ENCODE measurements at regions not wholly inside any gene's neighbourhood (a gene's known extent, or its start where the extent isn't known, plus 50 kb on each side); places are given as distances from the start of the nearest gene placed in this dataset.

DNA sequence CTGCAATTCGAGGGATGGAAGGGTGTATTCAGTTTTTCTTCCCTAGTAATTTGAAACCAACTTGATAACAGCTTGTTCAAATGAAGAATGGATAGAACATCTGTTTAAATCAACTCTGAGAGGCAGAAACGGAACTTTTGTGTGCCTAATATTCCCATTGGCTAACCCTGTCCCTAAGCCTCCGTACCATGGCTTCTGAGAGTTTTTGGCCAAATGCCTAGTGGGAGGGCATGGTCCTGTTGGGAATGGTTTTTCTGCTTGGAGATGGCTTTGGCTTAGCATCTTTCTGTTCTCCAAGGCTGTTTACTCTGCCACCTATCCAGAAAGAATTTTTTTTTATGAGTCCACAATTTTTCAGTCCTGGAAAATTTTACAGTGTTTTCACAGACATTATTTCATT, 126.7 kb upstream of the MLIP start:
- H3K9me1 ChIP-seq (ENCODE audit: insufficient read depth, low read length) = peaks cover 6% of the 10 kb centered on the region
- WGBS, 2 experiments (ENCODE audit: extremely low coverage in 2 of 2, insufficient read length in 1 of 2) = no CpG with 5 or more reads among the region's 3 CpGs
- no peak overlapping the region for H3K4me3 ChIP-seq (ENCODE audit: insufficient read depth, low read depth, low read length)
- H4K20me1 ChIP-seq (ENCODE audit: insufficient read depth, low read length) = no peaks in the 10 kb centered on the region
- H3K9ac ChIP-seq (ENCODE audit: low read depth, low read length) = no peak overlapping the region
- no peak for DNase-seq
- TF ChIP-seq MAZ (IDR thresholded peaks at IDR 0.05; ENCODE audit: borderline replicate concordance, low read depth, low read length) (no peak), RCOR1 (IDR thresholded peaks at IDR 0.05; ENCODE audit: insufficient replicate concordance, low read length) (no peak), CHD1 (IDR thresholded peaks at IDR 0.05; ENCODE audit: low read depth, low read length) (no peak), CEBPB (IDR thresholded peaks at IDR 0.05; ENCODE audit: low read depth, low read length) (no peak), CTCF (conservative IDR thresholded peaks at IDR 0.05; ENCODE audit: low read depth, low read length) (no peak), NFE2L2 (IDR thresholded peaks at IDR 0.05; ENCODE audit: low read depth, low read length) (no peak), POLR2A (IDR thresholded peaks at IDR 0.05; ENCODE audit: low read depth, low read length) (no peak), USF2 (IDR thresholded peaks at IDR 0.05; ENCODE audit: low read depth, low read length) (no peak), ELK1 (IDR thresholded peaks at IDR 0.05; ENCODE audit: borderline replicate concordance, low read depth, low read length) (no peak), BHLHE40 (IDR thresholded peaks at IDR 0.05; ENCODE audit: low read depth, low read length) (no peak), SMC3 (IDR thresholded peaks at IDR 0.05; ENCODE audit: low read depth, low read length) (no peak), RAD21 (IDR thresholded peaks at IDR 0.05; ENCODE audit: low read length) (no peak), MXI1 (IDR thresholded peaks at IDR 0.05; ENCODE audit: borderline replicate concordance, low read depth, low read length) (no peak), MAFK (IDR thresholded peaks at IDR 0.05; ENCODE audit: low read depth, low read length) (no peak)
- no TSS peak for BruUV-seq (replicated peaks)
- peak overlapping the region; percentile 55; the same call in 1 of the 2 replicates for H4K5ac ChIP-seq (ENCODE audit: low read depth, low read length)
- peak overlapping the region; percentile 52; the same call in 1 of the 2 replicates for H3K4me2 ChIP-seq (ENCODE audit: low read depth, low read length)
- H2BK20ac ChIP-seq (ENCODE audit: low read depth, low read length) = peak overlapping the region; percentile 94; the same call in 1 of the 2 replicates
- dilution Hi-C loops (cut with HindIII; ENCODE audit: low sequenced_read_pairs, unreplicated experiment) (no loop called here), intact Hi-C loops (cut with micrococcal nuclease) (loop anchor here (5.0 to 10.0 kb wide), 3 partner anchors 640 to 1460 kb away; no protein-coding TSS in a partner anchor), in situ Hi-C loops (cut with MboI; ENCODE audit: low sequenced_read_pairs) (loop anchor here (5.0 to 25.0 kb wide), 4 partner anchors 728 to 1258 kb away; no protein-coding TSS in a partner anchor)
- POLR2A ChIA-PET (ENCODE audit: unreplicated experiment) = no interaction called here
- peak overlapping the region; percentile 75 for H4K91ac ChIP-seq (ENCODE audit: insufficient read depth, low read depth, low read length)
- peak overlapping the region; percentile 88 for H3K4ac ChIP-seq (ENCODE audit: low read depth, low read length)
- no peaks in the 10 kb centered on the region for H3K9me3 ChIP-seq (ENCODE audit: control insufficient read depth, insufficient read depth, low read length)
- peak; percentile 18; the same call in 1 of the 2 replicates for ATAC-seq (ENCODE audit: low read depth)
- H3K14ac ChIP-seq (replicated peaks; ENCODE audit: low read depth, low read length) = peak overlapping the region; percentile 83
- peak overlapping the region; percentile 54; the same call in 2 of the 3 replicates for H2BK15ac ChIP-seq (ENCODE audit: low read depth, low read length)
- no peak overlapping the region for H2AK9ac ChIP-seq (replicated peaks; ENCODE audit: low read depth, low read length, poor library complexity)
- no peak overlapping the region; the same call in 1 of the 2 replicates for H3K56ac ChIP-seq (ENCODE audit: extremely low read depth, insufficient read depth, low read length)
- no peak overlapping the region for H3K27ac ChIP-seq (ENCODE audit: insufficient read depth, low read length)
- peaks cover 7% of the 10 kb centered on the region for H3K4me1 ChIP-seq (ENCODE audit: control insufficient read depth, insufficient read depth, low read length)
- no peaks in the 10 kb centered on the region for H3K27me3 ChIP-seq (ENCODE audit: control insufficient read depth, insufficient read depth, low read length)
- CTCF ChIA-PET = interaction anchor here (1.4 kb wide), 1 partner anchor 282 kb away, joined by 4 read pairs; no protein-coding TSS in a partner anchor
- H4K8ac ChIP-seq (ENCODE audit: low read depth in 2 of 2, low read length in 2 of 2) = peak overlapping the region; percentile 6 to 73; a peak in 1 of 4 replicates
- H3K18ac ChIP-seq (ENCODE audit: low read depth, low read length) = no peak overlapping the region; the same call in 1 of the 2 replicates
- no peak overlapping the region for H2BK5ac ChIP-seq (ENCODE audit: low read depth, low read length, poor library complexity, severe bottlenecking)
- H3K36me3 ChIP-seq (ENCODE audit: control insufficient read depth, insufficient read depth, low read length) = no peaks in the 10 kb centered on the region
- H2BK120ac ChIP-seq (ENCODE audit: low read depth, low read length) = peak overlapping the region; percentile 91
- no peaks in the 10 kb centered on the region for H3K79me1 ChIP-seq (ENCODE audit: low read depth in 1 of 2, low read length in 2 of 2)
- H2AFZ ChIP-seq (replicated peaks; ENCODE audit: low read length, poor library complexity) = no peak overlapping the region
- no peak overlapping the region; the same call in 1 of the 2 replicates for H3K23ac ChIP-seq (ENCODE audit: low read depth, low read length)
- peak overlapping the region; percentile 79 for H2AK5ac ChIP-seq (ENCODE audit: low read depth, low read length)

All from IMR-90 (cell line).